ENCODE measurements at regions not wholly inside any gene's neighbourhood (a gene's known extent, or its start where the extent isn't known, plus 50 kb on each side); places are given as distances from the start of the nearest gene placed in this dataset.
A peak's percentile ranks its signal among the peaks of the same experiment; 100 is the strongest.

- H2AFZ ChIP-seq (ENCODE audit: low read depth, low read length) = no peak overlapping the region
- H3K4me1 ChIP-seq (ENCODE audit: insufficient read depth, low read length) = peaks cover under 1% of the 10 kb centered on the region
- Mint-ChIP-seq H3K27ac (ENCODE audit: unreplicated experiment) (no peak overlapping the region), H3K27me3 (ENCODE audit: low read depth, unreplicated experiment) (no peaks in the 10 kb centered on the region), H3K9me3 (ENCODE audit: unreplicated experiment) (peaks cover 3% of the 10 kb centered on the region), H3K4me1 (ENCODE audit: low read depth, unreplicated experiment) (peaks cover 5% of the 10 kb centered on the region), H3K36me3 (ENCODE audit: low read depth, unreplicated experiment) (no peaks in the 10 kb centered on the region), H3K4me3 (ENCODE audit: unreplicated experiment) (no peak overlapping the region)
- FAIRE-seq (no peak), DNase-seq (ENCODE audit: low read depth) (peak; percentile 16)
- H3K9me3 ChIP-seq (ENCODE audit: insufficient read depth, low read depth, low read length) = no peaks in the 10 kb centered on the region
- no peak overlapping the region for H3K4me2 ChIP-seq (ENCODE audit: low read length)
- no peak overlapping the region for H3K27ac ChIP-seq (ENCODE audit: low read depth, low read length)
- no peaks in the 10 kb centered on the region for H3K36me3 ChIP-seq (ENCODE audit: insufficient read depth, low read length)
- H3K4me3 ChIP-seq (ENCODE audit: insufficient read depth, low read depth, low read length) = no peak overlapping the region
- H4K20me1 ChIP-seq (ENCODE audit: insufficient read depth, low read length) = no peaks in the 10 kb centered on the region
- H3K79me2 ChIP-seq (ENCODE audit: insufficient read depth, low read length) = no peaks in the 10 kb centered on the region
- H3K27me3 ChIP-seq (ENCODE audit: insufficient read depth, low read length) = no peaks in the 10 kb centered on the region
- TF ChIP-seq CTCF (IDR thresholded peaks at IDR 0.05; ENCODE audit: insufficient read depth, low read depth, low read length) (no peak), EZH2 (IDR thresholded peaks at IDR 0.05; ENCODE audit: insufficient read depth, low read length) (no peak)
- H3K9ac ChIP-seq (ENCODE audit: low read length) = no peak overlapping the region
Measured at GRCh38 chr9:22337261-22337660, 109.4 kb upstream of the DMRTA1 start.

DNA sequence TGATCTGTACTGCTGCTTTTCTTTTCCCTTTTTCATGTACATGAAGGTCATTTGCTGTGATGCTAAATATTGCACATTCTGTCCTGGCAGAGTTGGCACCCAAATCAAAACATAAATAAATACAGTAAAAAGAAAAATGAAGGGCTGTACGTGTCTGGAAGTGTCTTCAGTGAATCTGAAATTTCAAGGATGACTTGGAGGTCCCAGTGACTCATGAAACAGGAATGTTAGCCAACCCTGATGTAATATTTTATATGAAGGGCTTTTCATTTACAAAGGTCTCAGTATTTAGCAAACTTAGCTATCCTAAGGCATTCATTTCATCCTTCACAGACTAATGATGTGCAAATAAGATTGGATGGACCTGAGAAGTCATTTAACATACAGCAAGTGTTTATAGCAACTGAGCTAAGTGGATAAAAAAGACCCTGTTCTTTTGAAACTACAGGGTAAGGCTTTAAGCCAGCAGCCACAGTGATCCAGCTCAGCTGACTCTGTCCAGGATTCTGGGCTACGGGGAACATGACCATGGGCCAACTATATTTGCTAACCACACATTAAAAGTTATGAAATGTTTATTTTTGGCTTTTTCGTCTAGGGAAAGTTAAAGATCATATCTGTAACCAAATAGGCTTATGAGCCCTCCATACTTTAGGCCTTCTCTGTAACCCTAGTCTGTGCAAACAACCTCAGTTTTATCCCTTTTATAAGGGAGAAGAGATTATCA lies 104.0 kb upstream of the DMRTA1 start:
- H3K4me2 ChIP-seq (ENCODE audit: low read length) = peak overlapping the region; percentile 38
- H3K9me3 ChIP-seq (ENCODE audit: insufficient read depth, low read depth, low read length) = no peaks in the 10 kb centered on the region
- FAIRE-seq = no peak

More for the DNA sequence above, 104.0 kb upstream of the DMRTA1 start:
- Histone ChIP-seq H4K20me1 (ENCODE audit: insufficient read depth, low read length) (no peaks in the 10 kb centered on the region), H3K9ac (ENCODE audit: low read length) (peak overlapping the region; percentile 0), H3K27ac (ENCODE audit: low read depth, low read length) (peak overlapping the region; percentile 42), H3K79me2 (ENCODE audit: insufficient read depth, low read length) (no peaks in the 10 kb centered on the region), H3K27me3 (ENCODE audit: insufficient read depth, low read length) (no peaks in the 10 kb centered on the region), H2AFZ (ENCODE audit: low read depth, low read length) (no peak overlapping the region), H3K4me3 (ENCODE audit: insufficient read depth, low read depth, low read length) (peak overlapping the region; percentile 11), H3K36me3 (ENCODE audit: insufficient read depth, low read length) (no peaks in the 10 kb centered on the region), H3K4me1 (ENCODE audit: insufficient read depth, low read length) (peaks cover 11% of the 10 kb centered on the region)
- Mint-ChIP-seq H3K36me3 (ENCODE audit: low read depth, unreplicated experiment) (no peaks in the 10 kb centered on the region), H3K4me1 (ENCODE audit: low read depth, unreplicated experiment) (peaks cover 15% of the 10 kb centered on the region), H3K9me3 (ENCODE audit: unreplicated experiment) (peaks cover 3% of the 10 kb centered on the region), H3K4me3 (ENCODE audit: unreplicated experiment) (no peak overlapping the region), H3K27ac (ENCODE audit: unreplicated experiment) (peak overlapping the region; percentile 67), H3K27me3 (ENCODE audit: low read depth, unreplicated experiment) (no peaks in the 10 kb centered on the region)
- TF ChIP-seq CTCF (IDR thresholded peaks at IDR 0.05; ENCODE audit: insufficient read depth, low read depth, low read length) (no peak), EZH2 (IDR thresholded peaks at IDR 0.05; ENCODE audit: insufficient read depth, low read length) (no peak)
- DNase-seq (ENCODE audit: low read depth) = peak; percentile 75

Data from astrocyte (in vitro differentiated cells and primary cell).